Hematopoietic multipotent progenitor cell (in vitro differentiated cells): ENCODE measurements at regions not wholly inside any gene's neighbourhood (a gene's known extent, or its start where the extent isn't known, plus 50 kb on each side); places are given as distances from the start of the nearest gene placed in this dataset.
"Not testable (repeated sequence)": the region's sequence is repeated elsewhere in the genome, so short reads cannot be mapped to it uniquely, and the experiment has no call there.

Experiments used
- DNase-seq, 3 donors: peaks; one replicate each; pipeline ENCODE4 v3.0.0-alpha.2; 2011 to 2015; ENCODE audit warnings: low read depth in 2 of 3, low spot score in 2 of 3

- DNase-seq: no peak
Observed at GRCh38 chr2:8437228-8437948, 244.5 kb upstream of the ID2 start.

GRCh38 chr2:8437949-8438400, 243.9 kb upstream of the ID2 start:
- DNase-seq: no peak

GRCh38 chr2:8438476-8438875, 243.4 kb upstream of the ID2 start:
- peak in 2 of 3 donors; percentile 33 to 53 for DNase-seq

- no peak for DNase-seq
Observed at GRCh38 chr2:8438996-8439395, 242.9 kb upstream of the ID2 start.

- DNase-seq: no peak
Observed at GRCh38 chr2:8440029-8440778, 241.7 kb upstream of the ID2 start.

- DNase-seq: no peak
Observed at GRCh38 chr2:8441371-8441770, 240.5 kb upstream of the ID2 start.

- peak in 1 of 3 donors; percentile 73 for DNase-seq
Observed at GRCh38 chr2:8441986-8442385, 239.9 kb upstream of the ID2 start.

GRCh38 chr2:8442833-8443486, 238.9 kb upstream of the ID2 start:
- DNase-seq: no peak

- DNase-seq: no peak
Observed at GRCh38 chr2:8445580-8445979, 236.3 kb upstream of the ID2 start.

GRCh38 chr2:8446751-8447150, 235.1 kb upstream of the ID2 start:
- DNase-seq: not testable (repeated sequence)

GRCh38 chr2:8447610-8448221, 234.1 kb upstream of the ID2 start:
- no peak for DNase-seq

GRCh38 chr2:8448824-8449556, 232.9 kb upstream of the ID2 start:
- no peak for DNase-seq

GRCh38 chr2:8451273-8451672, 230.6 kb upstream of the ID2 start:
- no peak for DNase-seq

- DNase-seq: no peak
Observed at GRCh38 chr2:8452296-8452695, 229.6 kb upstream of the ID2 start.

- peak in 1 of 3 donors; percentile 30 for DNase-seq
Observed at GRCh38 chr2:8452979-8453903, 228.6 kb upstream of the ID2 start.

- DNase-seq: no peak
Observed at GRCh38 chr2:8453904-8454302, 228.0 kb upstream of the ID2 start.

GRCh38 chr2:8454797-8455196, 227.1 kb upstream of the ID2 start:
- DNase-seq: no peak

- no peak for DNase-seq
Observed at GRCh38 chr2:8455236-8456150, 226.4 kb upstream of the ID2 start.
